Tibial nerve (tissue), 3 donors: ENCODE measurements at regions not wholly inside any gene's neighbourhood (a gene's known extent, or its start where the extent isn't known, plus 50 kb on each side); places are given as distances from the start of the nearest gene placed in this dataset.

Source experiments
- EP300 ChIP-seq, 2 donors: sonication (generic); formaldehyde crosslinking; IDR thresholded peaks; one replicate each; pipeline ENCODE4 v1.6.1; 2017; ENCODE audit warnings: antibody characterized with exemption in 2 of 2, mild to moderate bottlenecking in 1 of 2
- POLR2A ChIP-seq, 2 donors: fragments of 450-650 bp; IDR thresholded peaks; one replicate each; pipeline ENCODE4 v1.6.1; 2017; ENCODE audit warnings: antibody characterized with exemption in 2 of 2, mild to moderate bottlenecking in 2 of 2, moderate library complexity in 2 of 2

GRCh38 chr10:29866356-29866755, 193.0 kb downstream of the JCAD start:
- TF ChIP-seq EP300 (IDR thresholded peaks at IDR 0.05) (no peak), POLR2A (IDR thresholded peaks at IDR 0.05) (no peak)
